ENCODE measurements at regions not wholly inside any gene's neighbourhood (a gene's known extent, or its start where the extent isn't known, plus 50 kb on each side); places are given as distances from the start of the nearest gene placed in this dataset.

DNA sequence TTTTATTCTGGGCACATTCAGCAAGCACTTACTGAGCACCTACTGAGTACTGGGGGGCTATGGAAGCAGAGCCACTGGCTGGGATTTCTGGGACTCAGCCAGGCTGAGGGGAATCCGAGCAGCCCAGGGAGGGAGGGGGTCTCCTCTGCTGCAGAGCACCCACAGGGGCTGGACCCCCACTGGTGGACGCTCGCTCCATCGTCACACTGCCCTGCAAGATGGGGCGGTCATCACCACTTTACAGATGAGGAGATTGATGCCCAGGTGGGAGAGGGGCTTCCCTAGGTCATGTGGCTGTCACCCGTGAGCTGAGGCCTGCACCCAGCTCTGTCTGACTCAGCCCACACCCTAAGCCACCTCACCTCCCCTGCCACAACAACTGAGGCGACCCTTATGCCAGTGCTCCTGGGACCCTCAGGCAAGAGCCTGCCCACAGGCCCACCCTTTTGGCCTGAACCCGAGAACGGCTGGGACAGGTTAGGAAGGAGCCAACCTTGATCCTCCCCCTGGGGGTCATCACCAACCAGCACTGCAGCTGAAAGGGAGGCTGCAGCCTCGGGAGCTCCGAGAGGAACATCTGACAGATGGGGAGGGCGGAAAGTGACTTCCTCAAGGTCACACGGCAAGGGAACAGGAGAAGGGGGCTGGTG, 74.4 kb downstream of the SERPINA3 start:
- no peak for TF ChIP-seq POLR2A (IDR thresholded peaks at IDR 0.05)
- TF ChIP-seq, protein P1, sequence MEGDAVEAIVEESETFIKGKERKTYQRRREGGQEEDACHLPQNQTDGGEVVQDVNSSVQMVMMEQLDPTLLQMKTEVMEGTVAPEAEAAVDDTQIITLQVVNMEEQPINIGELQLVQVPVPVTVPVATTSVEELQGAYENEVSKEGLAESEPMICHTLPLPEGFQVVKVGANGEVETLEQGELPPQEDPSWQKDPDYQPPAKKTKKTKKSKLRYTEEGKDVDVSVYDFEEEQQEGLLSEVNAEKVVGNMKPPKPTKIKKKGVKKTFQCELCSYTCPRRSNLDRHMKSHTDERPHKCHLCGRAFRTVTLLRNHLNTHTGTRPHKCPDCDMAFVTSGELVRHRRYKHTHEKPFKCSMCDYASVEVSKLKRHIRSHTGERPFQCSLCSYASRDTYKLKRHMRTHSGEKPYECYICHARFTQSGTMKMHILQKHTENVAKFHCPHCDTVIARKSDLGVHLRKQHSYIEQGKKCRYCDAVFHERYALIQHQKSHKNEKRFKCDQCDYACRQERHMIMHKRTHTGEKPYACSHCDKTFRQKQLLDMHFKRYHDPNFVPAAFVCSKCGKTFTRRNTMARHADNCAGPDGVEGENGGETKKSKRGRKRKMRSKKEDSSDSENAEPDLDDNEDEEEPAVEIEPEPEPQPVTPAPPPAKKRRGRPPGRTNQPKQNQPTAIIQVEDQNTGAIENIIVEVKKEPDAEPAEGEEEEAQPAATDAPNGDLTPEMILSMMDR (IDR thresholded peaks at IDR 0.05) = no peak

Measured in esophagus squamous epithelium (tissue), 4 donors.